ENCODE measurements at regions not wholly inside any gene's neighbourhood (a gene's known extent, or its start where the extent isn't known, plus 50 kb on each side); places are given as distances from the start of the nearest gene placed in this dataset.

DNA sequence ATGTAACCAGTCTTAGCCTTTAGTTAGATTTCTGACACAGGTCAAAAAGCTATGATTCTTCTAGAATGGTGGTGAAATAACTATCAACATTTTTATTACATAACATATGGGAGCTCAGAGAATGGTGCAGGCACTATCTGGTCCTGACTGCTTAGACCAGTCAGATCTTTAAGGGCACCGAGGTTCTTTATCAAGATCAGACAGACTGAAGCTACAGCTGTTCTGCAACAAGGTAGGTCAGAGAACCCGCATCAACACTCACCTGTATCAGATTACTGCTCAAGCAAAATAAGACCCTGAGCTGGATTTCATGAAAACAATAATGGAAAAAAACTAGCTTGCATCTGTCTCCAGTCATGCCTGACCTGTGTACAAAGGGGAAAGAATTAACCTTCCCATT lies 160.4 kb downstream of the KCNJ2 start:
- TF ChIP-seq, protein P1, sequence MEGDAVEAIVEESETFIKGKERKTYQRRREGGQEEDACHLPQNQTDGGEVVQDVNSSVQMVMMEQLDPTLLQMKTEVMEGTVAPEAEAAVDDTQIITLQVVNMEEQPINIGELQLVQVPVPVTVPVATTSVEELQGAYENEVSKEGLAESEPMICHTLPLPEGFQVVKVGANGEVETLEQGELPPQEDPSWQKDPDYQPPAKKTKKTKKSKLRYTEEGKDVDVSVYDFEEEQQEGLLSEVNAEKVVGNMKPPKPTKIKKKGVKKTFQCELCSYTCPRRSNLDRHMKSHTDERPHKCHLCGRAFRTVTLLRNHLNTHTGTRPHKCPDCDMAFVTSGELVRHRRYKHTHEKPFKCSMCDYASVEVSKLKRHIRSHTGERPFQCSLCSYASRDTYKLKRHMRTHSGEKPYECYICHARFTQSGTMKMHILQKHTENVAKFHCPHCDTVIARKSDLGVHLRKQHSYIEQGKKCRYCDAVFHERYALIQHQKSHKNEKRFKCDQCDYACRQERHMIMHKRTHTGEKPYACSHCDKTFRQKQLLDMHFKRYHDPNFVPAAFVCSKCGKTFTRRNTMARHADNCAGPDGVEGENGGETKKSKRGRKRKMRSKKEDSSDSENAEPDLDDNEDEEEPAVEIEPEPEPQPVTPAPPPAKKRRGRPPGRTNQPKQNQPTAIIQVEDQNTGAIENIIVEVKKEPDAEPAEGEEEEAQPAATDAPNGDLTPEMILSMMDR (conservative IDR thresholded peaks at IDR 0.05 in 1 of 2, IDR thresholded peaks at IDR 0.05 in 1 of 2; ENCODE audit: extremely low read depth in 1 of 2, insufficient read depth in 1 of 2, low read depth in 1 of 2, low read length in 2 of 2) = no peak
- no peak for TF ChIP-seq EZH2 (IDR thresholded peaks at IDR 0.05; ENCODE audit: borderline replicate concordance, low read length)

Data from mammary epithelial cell (primary cell).